ENCODE measurements at regions not wholly inside any gene's neighbourhood (a gene's known extent, or its start where the extent isn't known, plus 50 kb on each side); places are given as distances from the start of the nearest gene placed in this dataset.

DNA sequence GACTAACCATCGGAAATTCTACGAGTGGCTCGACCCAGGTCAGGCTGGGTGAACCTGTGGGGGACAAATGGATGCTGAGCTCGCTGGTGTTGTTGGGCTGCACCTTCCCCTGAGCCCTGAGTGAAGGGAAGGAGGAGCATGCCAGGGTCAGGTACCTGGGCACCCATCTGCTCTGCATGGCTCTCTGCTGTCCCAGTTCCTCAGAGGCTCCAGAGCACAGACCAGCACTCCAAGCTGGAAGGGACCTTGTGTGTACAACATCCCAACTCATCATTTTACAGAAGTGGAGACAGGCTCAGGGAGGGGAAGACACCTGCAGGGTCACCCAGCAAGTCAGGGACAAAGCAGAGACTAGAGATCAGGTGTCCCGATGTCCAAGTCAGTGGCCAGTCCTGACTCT lies 84.9 kb upstream of the NLRP1 start:
- Histone ChIP-seq H3K4me3 (ENCODE audit: low read depth, low read length) (no peak overlapping the region), H3K36me3 (ENCODE audit: control insufficient read depth, insufficient read depth, low read length) (no peaks in the 10 kb centered on the region), H3K27me3 (ENCODE audit: control insufficient read depth, insufficient read depth, low read length) (peaks cover 8% of the 10 kb centered on the region)
- no peak for DNase-seq (ENCODE audit: low read depth)
- TF ChIP-seq, protein P1, sequence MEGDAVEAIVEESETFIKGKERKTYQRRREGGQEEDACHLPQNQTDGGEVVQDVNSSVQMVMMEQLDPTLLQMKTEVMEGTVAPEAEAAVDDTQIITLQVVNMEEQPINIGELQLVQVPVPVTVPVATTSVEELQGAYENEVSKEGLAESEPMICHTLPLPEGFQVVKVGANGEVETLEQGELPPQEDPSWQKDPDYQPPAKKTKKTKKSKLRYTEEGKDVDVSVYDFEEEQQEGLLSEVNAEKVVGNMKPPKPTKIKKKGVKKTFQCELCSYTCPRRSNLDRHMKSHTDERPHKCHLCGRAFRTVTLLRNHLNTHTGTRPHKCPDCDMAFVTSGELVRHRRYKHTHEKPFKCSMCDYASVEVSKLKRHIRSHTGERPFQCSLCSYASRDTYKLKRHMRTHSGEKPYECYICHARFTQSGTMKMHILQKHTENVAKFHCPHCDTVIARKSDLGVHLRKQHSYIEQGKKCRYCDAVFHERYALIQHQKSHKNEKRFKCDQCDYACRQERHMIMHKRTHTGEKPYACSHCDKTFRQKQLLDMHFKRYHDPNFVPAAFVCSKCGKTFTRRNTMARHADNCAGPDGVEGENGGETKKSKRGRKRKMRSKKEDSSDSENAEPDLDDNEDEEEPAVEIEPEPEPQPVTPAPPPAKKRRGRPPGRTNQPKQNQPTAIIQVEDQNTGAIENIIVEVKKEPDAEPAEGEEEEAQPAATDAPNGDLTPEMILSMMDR (IDR thresholded peaks at IDR 0.05; ENCODE audit: insufficient read depth, low read length, poor library complexity, severe bottlenecking) = no peak

DNA sequence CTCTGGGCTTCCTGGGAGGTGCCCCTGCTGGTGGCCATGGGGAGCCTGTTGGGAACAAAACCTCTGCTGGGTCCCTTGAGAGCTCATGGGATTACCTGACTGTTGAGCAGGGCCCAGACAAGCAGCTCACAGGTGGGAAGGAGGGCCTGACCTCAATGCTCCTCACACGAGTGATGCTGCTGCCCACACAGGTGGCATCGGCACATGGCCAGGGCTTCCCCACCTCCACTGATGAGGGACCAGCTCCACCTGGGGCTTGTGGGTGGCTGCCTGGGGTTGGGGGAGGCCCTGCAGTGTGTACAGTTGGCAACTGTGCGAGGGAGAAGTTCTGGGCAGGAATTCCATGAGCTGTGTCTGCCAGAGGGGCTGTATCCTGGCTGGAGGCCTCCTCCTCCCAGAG lies 87.8 kb upstream of the NLRP1 start:
- TF ChIP-seq, protein P1 (IDR thresholded peaks at IDR 0.05; ENCODE audit: insufficient read depth, low read length, poor library complexity, severe bottlenecking) = no peak
- no peak for DNase-seq (ENCODE audit: low read depth)
- Histone ChIP-seq H3K4me3 (ENCODE audit: low read depth, low read length) (no peak overlapping the region), H3K27me3 (ENCODE audit: control insufficient read depth, insufficient read depth, low read length) (peaks cover 1% of the 10 kb centered on the region), H3K36me3 (ENCODE audit: control insufficient read depth, insufficient read depth, low read length) (no peaks in the 10 kb centered on the region)

DNA sequence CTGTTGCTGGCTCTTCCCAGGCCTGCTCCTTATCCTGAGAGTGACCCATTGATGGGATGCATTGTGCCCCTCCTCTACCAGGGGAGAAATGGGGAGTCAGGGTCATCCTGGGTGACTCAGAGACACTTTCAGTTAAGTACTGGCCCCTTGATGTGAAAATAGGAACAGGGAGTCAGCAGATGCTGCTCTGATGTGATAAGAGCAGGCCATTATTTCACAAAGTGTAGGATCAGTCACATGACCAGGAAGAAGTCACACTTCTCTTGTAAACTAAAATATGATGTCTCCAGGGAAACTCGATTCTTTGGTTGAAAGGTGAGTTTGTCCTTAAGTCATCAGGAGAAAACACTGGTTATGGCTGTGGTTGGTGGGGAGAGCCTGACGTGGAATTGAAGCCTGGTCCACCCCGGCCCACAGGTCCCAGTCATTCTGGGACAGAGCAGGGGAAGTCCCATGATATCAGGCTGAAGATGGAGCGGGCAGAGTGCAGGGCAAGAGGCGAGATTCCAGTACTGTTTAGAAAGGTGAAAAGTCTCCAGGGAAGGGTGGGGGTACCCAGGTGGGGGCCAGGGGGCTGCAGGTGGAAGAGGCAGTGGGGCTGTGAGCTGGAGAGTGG lies 88.6 kb upstream of the NLRP1 start:
- TF ChIP-seq, protein P1 (IDR thresholded peaks at IDR 0.05; ENCODE audit: insufficient read depth, low read length, poor library complexity, severe bottlenecking) = no peak
- H3K27me3 ChIP-seq (ENCODE audit: control insufficient read depth, insufficient read depth, low read length) = no peaks in the 10 kb centered on the region
- DNase-seq (ENCODE audit: low read depth) = no peak
- no peak overlapping the region for H3K4me3 ChIP-seq (ENCODE audit: low read depth, low read length)
- no peaks in the 10 kb centered on the region for H3K36me3 ChIP-seq (ENCODE audit: control insufficient read depth, insufficient read depth, low read length)

DNA sequence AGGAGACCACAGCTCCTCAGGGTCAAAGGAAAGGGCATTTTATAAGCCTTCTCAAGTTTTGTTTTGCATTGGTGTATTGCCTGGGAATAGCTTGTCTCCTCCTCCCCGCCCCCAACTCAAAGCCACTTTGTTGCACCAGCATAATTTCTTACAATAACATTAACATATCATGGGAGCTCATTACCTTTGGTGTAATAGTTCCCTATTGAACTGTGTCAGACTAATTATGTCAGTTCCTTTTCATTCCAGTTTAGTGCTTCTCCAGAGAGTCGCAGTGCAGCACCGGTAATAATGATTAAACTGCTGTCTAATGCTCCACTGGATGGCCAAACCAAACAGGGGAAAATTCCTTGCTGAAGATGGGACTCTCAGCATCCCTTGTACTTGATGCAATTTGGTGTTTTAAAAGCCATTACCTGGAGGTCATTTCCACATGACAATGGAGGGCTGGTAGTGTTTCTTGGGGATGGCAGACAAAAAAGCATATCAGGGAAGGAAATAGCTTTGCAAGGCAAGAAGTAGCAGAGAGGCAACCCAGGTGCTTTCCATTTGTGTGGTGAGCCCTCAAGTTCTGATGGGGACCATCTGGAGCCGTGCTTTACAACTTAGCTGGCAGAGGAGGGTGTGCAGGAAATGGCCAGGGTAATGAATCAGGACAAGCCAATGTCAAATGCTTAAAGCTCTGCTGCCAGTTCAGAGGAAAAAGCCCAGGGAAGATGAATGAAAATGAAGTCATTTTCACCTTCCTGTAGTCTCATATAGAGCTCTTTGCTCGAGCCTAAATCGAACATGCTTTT lies 91.5 kb upstream of the NLRP1 start:
- Histone ChIP-seq H3K36me3 (ENCODE audit: control insufficient read depth, insufficient read depth, low read length) (no peaks in the 10 kb centered on the region), H3K27me3 (ENCODE audit: control insufficient read depth, insufficient read depth, low read length) (peaks cover 2% of the 10 kb centered on the region), H3K4me3 (ENCODE audit: low read depth, low read length) (no peak overlapping the region)
- TF ChIP-seq, protein P1 (IDR thresholded peaks at IDR 0.05; ENCODE audit: insufficient read depth, low read length, poor library complexity, severe bottlenecking) = no peak
- no peak for DNase-seq (ENCODE audit: low read depth)

DNA sequence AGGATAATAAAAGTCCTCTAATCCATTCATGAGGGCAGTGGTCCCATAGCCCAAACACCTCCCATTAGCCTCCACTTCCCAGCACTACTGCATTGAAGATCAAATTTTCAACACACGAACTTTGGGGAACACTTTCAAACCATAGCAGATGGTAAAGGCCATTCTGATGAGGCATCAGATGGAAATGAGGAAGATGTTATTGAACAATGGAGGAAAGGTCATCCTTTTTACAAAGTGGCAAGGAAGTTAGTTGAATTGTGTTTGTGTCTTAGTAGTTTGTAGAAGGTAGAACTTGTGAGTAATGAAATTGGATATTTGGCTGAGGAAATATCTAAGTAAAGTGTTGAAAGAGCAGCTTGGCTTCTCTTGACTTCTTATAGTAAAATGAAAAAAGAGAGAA lies 93.3 kb upstream of the NLRP1 start:
- no peak for DNase-seq (ENCODE audit: low read depth)

More for the DNA sequence above, 93.3 kb upstream of the NLRP1 start:
- no peaks in the 10 kb centered on the region for H3K36me3 ChIP-seq (ENCODE audit: control insufficient read depth, insufficient read depth, low read length)
- H3K27me3 ChIP-seq (ENCODE audit: control insufficient read depth, insufficient read depth, low read length) = peaks cover 2% of the 10 kb centered on the region
- no peak overlapping the region for H3K4me3 ChIP-seq (ENCODE audit: low read depth, low read length)
- TF ChIP-seq, protein P1 (IDR thresholded peaks at IDR 0.05; ENCODE audit: insufficient read depth, low read length, poor library complexity, severe bottlenecking) = no peak
